B cell (primary cell): ENCODE measurements at regions not wholly inside any gene's neighbourhood (a gene's known extent, or its start where the extent isn't known, plus 50 kb on each side); places are given as distances from the start of the nearest gene placed in this dataset.

ENCODE experiments used
- ATAC-seq: fragments of 200-7000 bp; cut with Tn5 transposase; one replicate; pipeline ENCODE4 v1.10.0; 2021; ENCODE audit warnings: low read depth, mild to moderate bottlenecking, moderate number of reproducible peaks, moderate library complexity
- CTCF ChIA-PET: fragments of 350-600 bp; sonication (Branson Sonifier 250); formaldehyde crosslinking; loops from one replicate; lab custom pipeline; 2021; ENCODE audit warnings: antibody characterized with exemption, inconsistent platforms; lab: Charles Lee
- POLR2A ChIA-PET: fragments of 350-600 bp; sonication (Branson Sonifier 250); formaldehyde crosslinking; loops from one replicate; lab custom pipeline; 2021; ENCODE audit warnings: antibody characterized with exemption; lab: Charles Lee
- DNase-seq: peaks from one replicate; pipeline ENCODE4 v3.0.0; 2013
- H2AFZ ChIP-seq: 2 replicates; pipeline ENCODE4 v1.6.1; 2012; ENCODE audit warnings: mild to moderate bottlenecking, low read depth, low read length; ENCODE audit not compliant: insufficient read depth, poor library complexity, severe bottlenecking
- H3K27ac ChIP-seq, 2 donors: 1 replicate in 1 of 2; 2 replicates in 1 of 2; pipeline ENCODE4 v1.5.1; 2012 to 2013; ENCODE audit warnings: low read length in 2 of 2, mild to moderate bottlenecking in 2 of 2, moderate library complexity in 1 of 2
- H3K27me3 ChIP-seq, 4 experiments: fragments of 200-600 bp in 1 of 4; sonication (generic) in 1 of 4; replicated peaks in 1 of 4; 1 replicate in 2 of 4; 2 replicates in 2 of 4; pipeline versions ENCODE4 v1.6.1 to v1.7.0; 2013 to 2016; ENCODE audit warnings: low read length in 3 of 4, mild to moderate bottlenecking in 2 of 4, mixed read lengths in 1 of 4, moderate library complexity in 1 of 4; ENCODE audit not compliant: insufficient read depth in 4 of 4, control insufficient read depth in 3 of 4; ENCODE audit errors: control extremely low read depth in 1 of 4
- H3K36me3 ChIP-seq, 2 experiments: replicated peaks in 1 of 2; 1 replicate in 1 of 2; 2 replicates in 1 of 2; pipeline versions ENCODE4 v1.6.1 to v1.7.1; 2013; ENCODE audit warnings: low read length in 1 of 2; ENCODE audit not compliant: insufficient read depth in 2 of 2, control insufficient read depth in 1 of 2; ENCODE audit errors: control extremely low read depth in 1 of 2, extremely low read depth in 1 of 2
- H3K4me1 ChIP-seq, 2 donors: fragments of 200-600 bp in 1 of 2; sonication (generic) in 1 of 2; 1 replicate in 1 of 2; 2 replicates in 1 of 2; pipeline versions ENCODE4 v1.5.1 to v1.6.1; 2013 to 2017; ENCODE audit warnings: low read length in 2 of 2; ENCODE audit not compliant: control insufficient read depth in 2 of 2, insufficient read depth in 2 of 2
- H3K4me2 ChIP-seq: replicated peaks from 2 replicates; pipeline ENCODE3; 2012; ENCODE audit warnings: mild to moderate bottlenecking, low read depth, low read length; ENCODE audit not compliant: poor library complexity, severe bottlenecking
- H3K4me3 ChIP-seq, 5 experiments: fragments of 200-600 bp in 1 of 5; sonication (generic) in 1 of 5; 1 replicate in 3 of 5; 2 replicates in 2 of 5; pipeline versions ENCODE4 v1.5.1 to v1.7.0; 2011 to 2016; ENCODE audit warnings: low read length in 4 of 5, mild to moderate bottlenecking in 4 of 5, low read depth in 2 of 5, control low read depth in 1 of 5, moderate library complexity in 1 of 5; ENCODE audit not compliant: insufficient read depth in 1 of 5; ENCODE audit errors: control extremely low read depth in 1 of 5, extremely low read depth in 1 of 5
- H3K79me2 ChIP-seq: fragments of 200-600 bp; sonication (generic); one replicate; pipeline ENCODE4 v1.6.0; 2016; ENCODE audit warnings: low read length; ENCODE audit not compliant: control insufficient read depth, insufficient read depth
- H3K9ac ChIP-seq: fragments of 200-600 bp; sonication (generic); 2 replicates; pipeline ENCODE4 v1.6.1; 2017; ENCODE audit warnings: mild to moderate bottlenecking, low read length, moderate library complexity
- H3K9me3 ChIP-seq, 3 donors: one replicate each; pipeline versions ENCODE4 v1.6.1 to v1.7.1; 2013; ENCODE audit warnings: low read length in 2 of 3; ENCODE audit not compliant: control insufficient read depth in 2 of 3, insufficient read depth in 1 of 3; ENCODE audit errors: control extremely low read depth in 1 of 3
- H4K20me1 ChIP-seq: 2 replicates; pipeline ENCODE4 v1.6.0; 2012; ENCODE audit warnings: mild to moderate bottlenecking, low read length; ENCODE audit not compliant: insufficient read depth, control insufficient read depth, poor library complexity, severe bottlenecking
- H3K27ac Mint-ChIP-seq: one replicate; pipeline ENCODE4 v1.8.0; 2021; ENCODE audit warnings: mixed read lengths
- H3K27me3 Mint-ChIP-seq: one replicate; pipeline ENCODE4 v1.8.0; 2021; ENCODE audit warnings: mixed read lengths
- H3K4me1 Mint-ChIP-seq: one replicate; pipeline ENCODE4 v1.8.0; 2021; ENCODE audit warnings: mixed read lengths
- H3K4me3 Mint-ChIP-seq: one replicate; pipeline ENCODE4 v1.8.0; 2021; ENCODE audit warnings: mixed read lengths
- H3K9me3 Mint-ChIP-seq: one replicate; pipeline ENCODE4 v1.8.0; 2022; ENCODE audit warnings: mixed read lengths; ENCODE audit not compliant: insufficient read depth
- EZH2 ChIP-seq: IDR thresholded peaks from 2 replicates; pipeline ENCODE4 v1.6.1; 2012; ENCODE audit warnings: borderline replicate concordance, low read depth, mild to moderate bottlenecking, moderate library complexity, low read length; ENCODE audit not compliant: insufficient read depth, poor library complexity, severe bottlenecking
- WGBS: methylation state at CpG from one replicate; pipeline ENCODE4 v1.1.5; 2013; ENCODE audit warnings: missing lambda C conversion rate; ENCODE audit not compliant: insufficient coverage; 5-methylcytosine and 5-hydroxymethylcytosine counted together
- intact Hi-C: fragments of 100-400 bp; cut with micrococcal nuclease; formaldehyde crosslinking; loops from one replicate; pipeline ENCODE4 v1.10.0; 2022
- TF ChIP-seq, protein P1 (sequence below): fragments of 200-600 bp; IDR thresholded peaks from one replicate; pipeline ENCODE4 v1.8.0; 2022; ENCODE audit warnings: antibody characterized with exemption, mild to moderate bottlenecking

DNA sequence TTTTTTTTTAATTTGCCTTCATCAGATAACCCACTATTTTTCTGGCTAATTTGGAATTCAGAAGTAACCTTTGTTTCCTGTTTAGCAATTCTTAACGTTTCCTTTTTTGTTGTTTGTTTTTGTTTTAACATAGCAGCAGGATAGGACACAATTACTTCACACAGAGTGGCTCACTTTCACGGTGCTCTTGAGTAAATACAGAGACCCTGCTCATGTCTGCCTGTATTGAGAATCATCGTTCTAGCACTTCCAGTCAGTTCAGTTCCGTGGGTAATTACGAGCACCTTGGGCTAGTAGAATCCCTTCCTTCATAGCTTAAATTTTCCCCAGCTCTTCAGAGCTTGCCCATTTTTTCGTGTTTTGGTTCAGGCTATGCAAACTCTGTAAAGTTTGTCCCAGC lies 1225.4 kb upstream of the LRRTM1 start:
- Mint-ChIP-seq H3K4me1 (no peaks in the 10 kb centered on the region), H3K27ac (no peak overlapping the region), H3K9me3 (peaks cover 10% of the 10 kb centered on the region), H3K4me3 (no peak overlapping the region), H3K27me3 (no peaks in the 10 kb centered on the region)
- ChIA-PET CTCF (no interaction called here), POLR2A (no interaction called here)
- H3K27me3 ChIP-seq, result no peaks in the 10 kb centered on the region
- no peaks in the 10 kb centered on the region for H3K79me2 ChIP-seq
- no peak overlapping the region for H3K9ac ChIP-seq
- 90% methylated on average over 4 of the region's 6 CpGs for WGBS
- H3K4me2 ChIP-seq, result no peak overlapping the region
- H2AFZ ChIP-seq, result no peak overlapping the region
- no peak overlapping the region for H3K4me3 ChIP-seq
- DNase-seq (no peak), ATAC-seq (no peak)
- no peaks in the 10 kb centered on the region for H4K20me1 ChIP-seq
- peaks cover 0 to 4% (median 2%) of the 10 kb centered on the region in 3 donors for H3K9me3 ChIP-seq
- TF ChIP-seq, protein P1, sequence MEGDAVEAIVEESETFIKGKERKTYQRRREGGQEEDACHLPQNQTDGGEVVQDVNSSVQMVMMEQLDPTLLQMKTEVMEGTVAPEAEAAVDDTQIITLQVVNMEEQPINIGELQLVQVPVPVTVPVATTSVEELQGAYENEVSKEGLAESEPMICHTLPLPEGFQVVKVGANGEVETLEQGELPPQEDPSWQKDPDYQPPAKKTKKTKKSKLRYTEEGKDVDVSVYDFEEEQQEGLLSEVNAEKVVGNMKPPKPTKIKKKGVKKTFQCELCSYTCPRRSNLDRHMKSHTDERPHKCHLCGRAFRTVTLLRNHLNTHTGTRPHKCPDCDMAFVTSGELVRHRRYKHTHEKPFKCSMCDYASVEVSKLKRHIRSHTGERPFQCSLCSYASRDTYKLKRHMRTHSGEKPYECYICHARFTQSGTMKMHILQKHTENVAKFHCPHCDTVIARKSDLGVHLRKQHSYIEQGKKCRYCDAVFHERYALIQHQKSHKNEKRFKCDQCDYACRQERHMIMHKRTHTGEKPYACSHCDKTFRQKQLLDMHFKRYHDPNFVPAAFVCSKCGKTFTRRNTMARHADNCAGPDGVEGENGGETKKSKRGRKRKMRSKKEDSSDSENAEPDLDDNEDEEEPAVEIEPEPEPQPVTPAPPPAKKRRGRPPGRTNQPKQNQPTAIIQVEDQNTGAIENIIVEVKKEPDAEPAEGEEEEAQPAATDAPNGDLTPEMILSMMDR, result no peak
- TF ChIP-seq EZH2, result no peak
- no peak overlapping the region for H3K27ac ChIP-seq
- no peaks in the 10 kb centered on the region for H3K4me1 ChIP-seq
- no peaks in the 10 kb centered on the region for H3K36me3 ChIP-seq
- intact Hi-C loops, result no loop called here

DNA sequence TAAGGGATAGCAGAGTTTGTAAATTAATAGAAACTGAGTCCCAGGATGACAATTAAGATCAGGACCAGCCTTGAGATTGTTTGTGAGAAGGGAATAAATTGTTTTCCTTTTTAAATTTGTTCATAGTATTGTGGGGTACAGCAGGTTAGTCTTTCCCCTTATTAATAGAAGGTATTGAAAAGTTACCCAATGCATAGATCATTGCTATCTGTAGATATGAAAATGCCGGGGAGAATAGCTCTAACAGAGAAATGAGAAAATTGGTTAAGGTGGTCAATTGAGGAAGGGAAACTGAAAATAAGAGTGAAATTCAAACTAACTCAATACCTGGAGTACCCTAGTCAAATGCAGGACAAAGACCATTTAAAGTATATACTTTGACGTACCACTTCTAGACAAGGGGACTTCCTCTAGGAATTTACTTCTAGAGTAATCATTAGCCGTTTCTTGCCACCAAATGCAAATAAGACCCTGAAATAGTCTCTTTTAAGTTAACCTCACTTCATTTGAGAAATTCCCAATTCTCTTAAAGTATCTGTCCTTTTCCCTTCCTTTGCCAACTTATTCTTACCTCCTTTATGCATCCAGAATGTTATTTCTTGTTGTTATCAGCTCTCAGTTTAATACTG lies 1224.4 kb upstream of the LRRTM1 start:
- TF ChIP-seq EZH2, result no peak
- TF ChIP-seq, protein P1, result no peak
- Histone ChIP-seq H3K9ac (no peak overlapping the region), H3K4me2 (no peak overlapping the region), H3K27me3 (no peaks in the 10 kb centered on the region), H3K79me2 (no peaks in the 10 kb centered on the region), H2AFZ (no peak overlapping the region), H3K9me3 (peaks cover 0 to 4% (median 2%) of the 10 kb centered on the region in 3 donors), H3K27ac (no peak overlapping the region), H3K36me3 (no peaks in the 10 kb centered on the region), H3K4me3 (no peak overlapping the region), H3K4me1 (no peaks in the 10 kb centered on the region), H4K20me1 (no peaks in the 10 kb centered on the region)
- no peak overlapping the region for H3K27ac Mint-ChIP-seq
- CTCF ChIA-PET, result no interaction called here
- POLR2A ChIA-PET, result no interaction called here
- 81% methylated on average over 2 of the region's 3 CpGs for WGBS
- ATAC-seq (no peak), DNase-seq (no peak)
- intact Hi-C loops, result no loop called here
- H3K4me3 Mint-ChIP-seq, result no peak overlapping the region
- H3K4me1 Mint-ChIP-seq, result no peaks in the 10 kb centered on the region
- H3K9me3 Mint-ChIP-seq, result peaks cover 10% of the 10 kb centered on the region
- no peaks in the 10 kb centered on the region for H3K27me3 Mint-ChIP-seq
